ENCODE measurements at regions not wholly inside any gene's neighbourhood (a gene's known extent, or its start where the extent isn't known, plus 50 kb on each side); places are given as distances from the start of the nearest gene placed in this dataset.

DNA sequence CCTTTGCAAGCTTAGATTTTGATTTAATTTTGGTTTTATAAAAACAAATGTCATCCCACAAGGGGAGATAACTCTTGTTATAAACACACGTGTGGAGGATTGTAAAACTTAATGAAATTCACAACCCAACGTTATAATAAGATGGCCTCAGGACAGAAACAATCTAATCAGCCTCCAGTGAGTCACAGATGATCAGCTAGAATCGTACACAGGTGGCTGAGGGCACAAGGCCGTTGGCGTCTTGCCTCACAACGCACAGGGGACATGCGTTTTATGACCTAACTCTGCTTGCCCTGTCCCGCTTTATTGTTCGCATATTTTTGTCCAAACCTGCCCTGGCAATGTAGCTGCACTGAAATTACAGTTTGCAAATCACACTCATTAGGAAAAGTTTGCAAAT is 121.9 kb upstream of the PDZRN3 start:
- H3K4me3 ChIP-seq (ENCODE audit: low read depth, low read length), result no peak overlapping the region
- in situ Hi-C loops (cut with HindIII; ENCODE audit: low sequenced_read_pairs), result no loop called here
- DNase-seq (ENCODE audit: low read depth), result no peak
- TF ChIP-seq, protein P1, sequence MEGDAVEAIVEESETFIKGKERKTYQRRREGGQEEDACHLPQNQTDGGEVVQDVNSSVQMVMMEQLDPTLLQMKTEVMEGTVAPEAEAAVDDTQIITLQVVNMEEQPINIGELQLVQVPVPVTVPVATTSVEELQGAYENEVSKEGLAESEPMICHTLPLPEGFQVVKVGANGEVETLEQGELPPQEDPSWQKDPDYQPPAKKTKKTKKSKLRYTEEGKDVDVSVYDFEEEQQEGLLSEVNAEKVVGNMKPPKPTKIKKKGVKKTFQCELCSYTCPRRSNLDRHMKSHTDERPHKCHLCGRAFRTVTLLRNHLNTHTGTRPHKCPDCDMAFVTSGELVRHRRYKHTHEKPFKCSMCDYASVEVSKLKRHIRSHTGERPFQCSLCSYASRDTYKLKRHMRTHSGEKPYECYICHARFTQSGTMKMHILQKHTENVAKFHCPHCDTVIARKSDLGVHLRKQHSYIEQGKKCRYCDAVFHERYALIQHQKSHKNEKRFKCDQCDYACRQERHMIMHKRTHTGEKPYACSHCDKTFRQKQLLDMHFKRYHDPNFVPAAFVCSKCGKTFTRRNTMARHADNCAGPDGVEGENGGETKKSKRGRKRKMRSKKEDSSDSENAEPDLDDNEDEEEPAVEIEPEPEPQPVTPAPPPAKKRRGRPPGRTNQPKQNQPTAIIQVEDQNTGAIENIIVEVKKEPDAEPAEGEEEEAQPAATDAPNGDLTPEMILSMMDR (IDR thresholded peaks at IDR 0.05; ENCODE audit: low read depth, low read length, missing control alignments), result no peak

GRCh38 chr3:73745526-73746191 is 120.9 kb upstream of the PDZRN3 start:
- in situ Hi-C loops (cut with HindIII; ENCODE audit: low sequenced_read_pairs), result no loop called here

DNA sequence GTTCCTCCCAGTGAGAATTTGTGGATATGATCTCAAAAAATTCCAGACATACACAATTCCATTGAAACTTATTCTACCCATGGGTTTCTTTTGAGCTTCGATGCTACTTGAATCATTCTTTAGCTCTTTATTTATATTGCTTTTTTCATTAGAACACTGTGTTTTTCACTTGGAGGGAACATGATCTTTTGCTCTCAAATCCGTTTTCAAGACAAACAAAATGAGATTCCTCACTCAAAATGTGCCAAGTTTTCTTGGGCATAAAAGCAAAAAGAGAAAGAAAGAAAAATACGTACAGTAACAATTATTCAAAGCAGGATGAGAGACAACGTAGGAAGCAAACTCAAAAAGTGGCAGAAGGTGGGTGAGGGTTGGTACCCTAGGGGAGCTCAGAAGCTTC is 118.8 kb upstream of the PDZRN3 start:
- no peak overlapping the region for H3K4me3 ChIP-seq (ENCODE audit: low read depth, low read length)
- no peak for DNase-seq (ENCODE audit: low read depth)
- in situ Hi-C loops (cut with HindIII; ENCODE audit: low sequenced_read_pairs), result no loop called here
- TF ChIP-seq, protein P1 (IDR thresholded peaks at IDR 0.05; ENCODE audit: low read depth, low read length, missing control alignments), result no peak

More at GRCh38 chr3:73745526-73746191, 120.9 kb upstream of the PDZRN3 start:
- no peak for DNase-seq (ENCODE audit: low read depth)
- H3K4me3 ChIP-seq (ENCODE audit: low read depth, low read length), result no peak overlapping the region
- TF ChIP-seq, protein P1 (IDR thresholded peaks at IDR 0.05; ENCODE audit: low read depth, low read length, missing control alignments), result no peak

DNA sequence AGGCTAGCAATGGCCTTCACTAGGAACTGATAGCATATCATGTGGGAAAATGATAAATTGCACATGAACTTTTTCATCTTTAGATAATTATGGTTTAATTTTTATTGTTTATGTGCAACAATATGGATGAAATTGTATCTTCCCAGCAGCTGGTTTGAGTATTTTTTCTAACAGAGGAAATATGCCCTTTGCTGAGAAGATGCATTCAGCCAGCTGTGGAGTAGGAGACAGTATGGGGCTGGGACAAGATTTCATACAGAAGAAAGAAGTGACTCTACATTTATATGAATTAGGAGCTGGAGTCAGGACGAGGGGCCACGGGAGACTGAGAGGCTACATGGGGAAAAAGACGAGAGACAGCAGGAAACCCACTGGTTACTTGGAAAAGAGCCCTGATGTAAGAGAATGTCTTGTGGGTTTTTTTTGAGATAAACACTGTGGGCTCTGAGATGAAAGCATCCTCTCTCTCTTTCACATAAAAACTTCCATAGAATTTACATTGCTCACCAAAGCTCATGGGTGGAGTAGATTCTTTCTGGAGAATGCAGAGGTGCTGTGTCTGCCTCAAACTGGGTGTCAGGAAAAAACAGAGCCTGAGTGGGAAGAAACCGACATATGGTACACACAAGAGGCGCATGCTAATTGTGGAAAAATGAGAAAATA is 115.2 kb upstream of the PDZRN3 start:
- in situ Hi-C loops (cut with HindIII; ENCODE audit: low sequenced_read_pairs), result no loop called here
- TF ChIP-seq, protein P1 (IDR thresholded peaks at IDR 0.05; ENCODE audit: low read depth, low read length, missing control alignments), result no peak
- DNase-seq (ENCODE audit: low read depth), result peak; percentile 65
- no peak overlapping the region for H3K4me3 ChIP-seq (ENCODE audit: low read depth, low read length)

DNA sequence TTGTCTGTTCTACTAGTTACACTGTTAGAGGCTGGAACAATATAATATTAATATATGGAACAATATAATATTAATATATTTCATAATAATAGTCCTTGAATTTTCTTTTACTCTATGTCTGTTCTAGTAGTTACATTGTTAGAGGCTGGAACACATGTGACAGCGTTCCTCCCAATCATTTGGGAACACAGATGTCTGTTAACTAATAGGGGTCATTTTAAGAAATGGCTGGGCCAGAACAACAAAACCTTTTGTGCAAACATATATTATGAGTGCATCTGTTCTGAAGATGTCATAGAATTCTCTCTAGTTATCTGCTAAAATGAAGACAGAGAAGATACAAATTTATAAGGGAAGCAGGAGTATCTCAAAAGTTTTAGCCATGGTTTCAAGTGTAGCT is 114.0 kb upstream of the PDZRN3 start:
- no peak for DNase-seq (ENCODE audit: low read depth)
- TF ChIP-seq, protein P1 (IDR thresholded peaks at IDR 0.05; ENCODE audit: low read depth, low read length, missing control alignments), result no peak
- in situ Hi-C loops (cut with HindIII; ENCODE audit: low sequenced_read_pairs), result no loop called here
- H3K4me3 ChIP-seq (ENCODE audit: low read depth, low read length), result no peak overlapping the region

DNA sequence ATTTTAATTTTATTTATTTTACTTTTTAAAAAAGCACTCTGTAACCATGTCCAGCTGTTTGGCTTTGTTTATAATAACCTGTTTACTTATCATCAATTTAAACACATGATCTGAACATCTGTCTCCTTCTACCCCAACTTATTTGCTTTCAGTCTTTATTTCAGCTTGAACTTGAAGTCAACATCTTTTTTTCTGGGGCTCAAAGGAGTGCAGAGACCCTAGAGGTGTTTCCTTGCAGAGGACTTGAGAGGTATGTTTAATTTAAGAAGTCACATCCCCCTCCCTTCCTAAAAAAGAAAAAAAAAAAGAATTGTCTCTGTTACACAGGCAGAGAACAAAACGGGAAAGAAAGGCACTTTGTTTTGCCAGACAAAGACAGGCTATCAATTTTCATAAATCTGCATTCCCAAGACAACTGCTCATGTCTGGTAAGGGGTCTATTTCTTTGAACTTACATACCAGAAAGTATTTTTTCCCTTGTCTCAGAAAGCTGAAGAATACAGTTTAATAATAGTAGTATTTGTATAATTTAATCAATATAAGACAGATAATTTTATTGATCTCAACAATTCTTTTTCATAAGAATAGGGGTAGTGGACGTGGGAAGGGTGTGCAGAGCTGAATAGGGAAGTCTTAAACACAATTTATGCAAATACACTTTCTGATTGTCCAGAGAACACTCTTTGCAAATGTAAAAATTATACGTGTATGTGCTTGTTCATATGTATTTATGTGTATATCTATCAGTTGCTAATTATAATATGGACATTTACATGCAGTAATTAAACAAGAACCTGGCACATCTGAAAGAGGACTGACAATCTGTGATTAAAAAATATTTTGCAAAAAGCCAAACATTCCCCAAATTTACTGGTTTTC is 109.7 kb upstream of the PDZRN3 start:
- in situ Hi-C loops (cut with HindIII; ENCODE audit: low sequenced_read_pairs), result no loop called here
- no peak overlapping the region for H3K4me3 ChIP-seq (ENCODE audit: low read depth, low read length)
- TF ChIP-seq, protein P1 (IDR thresholded peaks at IDR 0.05; ENCODE audit: low read depth, low read length, missing control alignments), result no peak
- no peak for DNase-seq (ENCODE audit: low read depth)

Data from astrocyte of the cerebellum (primary cell).